Nephron progenitor cell (in vitro differentiated cells): ENCODE measurements at regions not wholly inside any gene's neighbourhood (a gene's known extent, or its start where the extent isn't known, plus 50 kb on each side); places are given as distances from the start of the nearest gene placed in this dataset.
"Not testable (repeated sequence)": the region's sequence is repeated elsewhere in the genome, so short reads cannot be mapped to it uniquely, and the experiment has no call there.

ENCODE experiments used
- DNase-seq: peaks from one replicate; pipeline ENCODE4 v3.0.0; 2021
- H3K27ac Mint-ChIP-seq: 2 replicates; pipeline ENCODE4 v1.8.0; 2021; ENCODE audit warnings: mild to moderate bottlenecking, moderate library complexity, mixed read lengths
- H3K27me3 Mint-ChIP-seq: 2 replicates; pipeline ENCODE4 v1.8.0; 2021; ENCODE audit warnings: mild to moderate bottlenecking, low read depth, mixed read lengths; ENCODE audit not compliant: poor library complexity
- H3K36me3 Mint-ChIP-seq: 2 replicates; pipeline ENCODE4 v1.8.0; 2021; ENCODE audit warnings: low read depth, mixed read lengths
- H3K4me1 Mint-ChIP-seq: 2 replicates; pipeline ENCODE4 v1.8.0; 2021; ENCODE audit warnings: mixed read lengths
- H3K4me3 Mint-ChIP-seq: 2 replicates; pipeline ENCODE4 v1.8.0; 2021; ENCODE audit warnings: mild to moderate bottlenecking, moderate library complexity, mixed read lengths
- H3K9me3 Mint-ChIP-seq: 2 replicates; pipeline ENCODE4 v1.8.0; 2021; ENCODE audit warnings: mild to moderate bottlenecking, moderate library complexity, mixed read lengths
- CTCF ChIP-seq: fragments of 200-600 bp; sonication (generic); IDR thresholded peaks from 2 replicates; pipeline ENCODE4 v1.5.0; 2021; ENCODE audit warnings: antibody characterized with exemption

DNA sequence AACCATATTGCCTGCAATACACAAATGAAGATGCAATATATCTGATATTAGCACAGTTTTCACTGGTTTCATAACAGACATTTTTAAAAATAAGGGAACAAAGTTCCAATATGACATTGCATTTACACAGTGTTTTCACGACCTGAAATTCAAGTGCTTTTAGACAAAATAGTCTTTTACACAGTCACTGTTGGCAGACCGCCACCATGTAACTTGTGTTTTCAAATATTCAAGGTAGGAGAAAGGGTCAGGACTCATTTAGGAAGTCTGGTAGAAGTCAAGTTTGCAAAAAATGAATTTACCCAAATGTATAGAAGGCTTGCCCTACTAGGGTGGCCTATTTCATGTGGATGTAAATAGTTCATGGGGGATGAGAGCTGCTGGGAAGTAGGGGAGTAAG lies 98.1 kb upstream of the TAS2R1 start:
- Mint-ChIP-seq H3K27me3 (peaks cover 5% of the 10 kb centered on the region), H3K36me3 (peaks cover 4% of the 10 kb centered on the region), H3K27ac (no peak overlapping the region), H3K9me3 (peaks cover 6% of the 10 kb centered on the region), H3K4me3 (no peak overlapping the region), H3K4me1 (peaks cover 2% of the 10 kb centered on the region)
- DNase-seq: no peak
- TF ChIP-seq CTCF: no peak

GRCh38 chr5:9726931-9727330 lies 96.8 kb upstream of the TAS2R1 start:
- Mint-ChIP-seq H3K9me3 (peaks cover 6% of the 10 kb centered on the region), H3K27ac (no peak overlapping the region), H3K4me1 (no peaks in the 10 kb centered on the region), H3K36me3 (peaks cover 4% of the 10 kb centered on the region), H3K4me3 (no peak overlapping the region), H3K27me3 (peaks cover 5% of the 10 kb centered on the region)
- DNase-seq: no peak
- TF ChIP-seq CTCF: no peak

DNA sequence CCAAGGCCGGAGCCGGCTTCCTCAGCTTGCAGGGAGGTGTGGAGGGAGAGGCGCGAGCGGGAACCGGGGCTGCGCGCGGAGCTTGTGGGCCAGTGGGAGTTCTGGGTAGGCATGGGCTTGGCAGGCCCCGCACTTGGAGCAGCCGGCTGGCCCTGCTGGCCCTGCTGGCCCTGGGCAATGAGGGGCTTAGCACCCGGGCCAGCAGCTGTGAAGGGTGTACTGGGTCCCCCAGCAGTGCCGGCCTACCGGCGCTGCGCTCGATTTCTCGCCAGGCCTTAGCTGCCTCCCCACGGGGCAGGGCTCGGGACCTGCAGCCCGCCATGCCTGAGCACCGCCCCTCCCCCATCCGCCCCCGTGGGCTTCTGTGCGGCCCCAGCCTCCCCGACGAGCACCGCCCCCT lies 95.1 kb upstream of the TAS2R1 start:
- H3K36me3 Mint-ChIP-seq, H3K9me3 Mint-ChIP-seq, H3K27me3 Mint-ChIP-seq, H3K4me3 Mint-ChIP-seq, H3K27ac Mint-ChIP-seq, H3K4me1 Mint-ChIP-seq, DNase-seq: not testable (repeated sequence)

DNA sequence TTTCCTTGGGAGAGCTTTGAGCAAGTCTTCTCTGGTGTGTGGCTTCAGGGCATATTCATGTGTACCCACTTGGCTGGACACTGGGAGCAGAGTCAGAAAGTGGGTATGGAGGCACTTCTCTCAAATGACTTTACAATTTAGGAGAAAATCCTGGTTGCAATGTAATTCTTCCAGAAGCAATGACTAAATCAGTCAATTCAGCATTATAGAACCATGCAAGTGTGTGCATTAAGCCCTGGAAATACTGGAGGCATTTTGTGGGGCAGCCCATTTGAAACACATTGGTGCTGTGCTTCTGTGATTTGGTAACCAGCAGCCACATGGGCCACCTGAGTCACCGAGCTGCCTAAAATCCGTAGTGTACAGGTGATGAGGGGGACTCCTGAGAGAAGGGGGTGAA lies 94.6 kb upstream of the TAS2R1 start:
- Mint-ChIP-seq H3K27me3 (peaks cover 10% of the 10 kb centered on the region), H3K4me3 (no peak overlapping the region), H3K9me3 (peaks cover 9% of the 10 kb centered on the region), H3K4me1 (no peaks in the 10 kb centered on the region), H3K27ac (no peak overlapping the region), H3K36me3 (peaks cover 4% of the 10 kb centered on the region)
- no peak for DNase-seq
- TF ChIP-seq CTCF: no peak

- H3K36me3 Mint-ChIP-seq: peaks cover 4% of the 10 kb centered on the region
- H3K4me1 Mint-ChIP-seq: no peaks in the 10 kb centered on the region
- no peak overlapping the region for H3K4me3 Mint-ChIP-seq
- no peak for TF ChIP-seq CTCF
- H3K27ac Mint-ChIP-seq: no peak overlapping the region
- H3K9me3 Mint-ChIP-seq: peaks cover 13% of the 10 kb centered on the region
- no peak for DNase-seq
- peaks cover 7% of the 10 kb centered on the region for H3K27me3 Mint-ChIP-seq
Observed at GRCh38 chr5:9722601-9723180, 92.5 kb upstream of the TAS2R1 start.

DNA sequence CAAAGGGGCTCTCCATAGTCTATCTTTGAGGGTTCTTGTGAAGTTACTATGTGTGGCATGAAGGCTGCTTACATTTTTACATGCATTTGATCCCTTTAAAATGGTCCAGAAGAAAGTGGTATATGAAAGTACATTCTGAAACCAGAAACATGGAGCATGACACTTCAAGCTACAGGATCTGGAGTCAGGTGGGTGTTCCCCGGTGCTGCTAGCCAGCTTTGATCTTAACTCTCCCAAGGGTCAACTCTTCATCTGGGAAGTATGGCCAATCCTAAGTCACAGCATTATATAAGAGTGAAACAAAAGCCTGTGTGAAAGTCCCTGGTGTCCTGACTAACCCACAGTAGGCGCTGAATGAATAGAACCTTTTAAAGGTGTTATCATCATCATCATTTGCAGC lies 91.0 kb upstream of the TAS2R1 start:
- no peak overlapping the region for H3K4me3 Mint-ChIP-seq

More for the DNA sequence above, 91.0 kb upstream of the TAS2R1 start:
- TF ChIP-seq CTCF: no peak
- H3K9me3 Mint-ChIP-seq: peaks cover 23% of the 10 kb centered on the region
- no peak for DNase-seq
- H3K36me3 Mint-ChIP-seq: peaks cover 7% of the 10 kb centered on the region
- H3K27me3 Mint-ChIP-seq: peaks cover 5% of the 10 kb centered on the region
- no peak overlapping the region for H3K27ac Mint-ChIP-seq
- peaks cover 11% of the 10 kb centered on the region for H3K4me1 Mint-ChIP-seq
